22Rv1 (cell line): ENCODE measurements at regions not wholly inside any gene's neighbourhood (a gene's known extent, or its start where the extent isn't known, plus 50 kb on each side); places are given as distances from the start of the nearest gene placed in this dataset.

ENCODE experiments used
- CTCF ChIP-seq: fragments of 450-650 bp; IDR thresholded peaks from 2 replicates; pipeline ENCODE4 v1.5.1; 2017; ENCODE audit warnings: mild to moderate bottlenecking
- ZFX ChIP-seq: fragments of 450-650 bp; IDR thresholded peaks from 2 replicates; pipeline ENCODE4 v1.6.1; 2017; ENCODE audit warnings: antibody characterized with exemption, borderline replicate concordance

DNA sequence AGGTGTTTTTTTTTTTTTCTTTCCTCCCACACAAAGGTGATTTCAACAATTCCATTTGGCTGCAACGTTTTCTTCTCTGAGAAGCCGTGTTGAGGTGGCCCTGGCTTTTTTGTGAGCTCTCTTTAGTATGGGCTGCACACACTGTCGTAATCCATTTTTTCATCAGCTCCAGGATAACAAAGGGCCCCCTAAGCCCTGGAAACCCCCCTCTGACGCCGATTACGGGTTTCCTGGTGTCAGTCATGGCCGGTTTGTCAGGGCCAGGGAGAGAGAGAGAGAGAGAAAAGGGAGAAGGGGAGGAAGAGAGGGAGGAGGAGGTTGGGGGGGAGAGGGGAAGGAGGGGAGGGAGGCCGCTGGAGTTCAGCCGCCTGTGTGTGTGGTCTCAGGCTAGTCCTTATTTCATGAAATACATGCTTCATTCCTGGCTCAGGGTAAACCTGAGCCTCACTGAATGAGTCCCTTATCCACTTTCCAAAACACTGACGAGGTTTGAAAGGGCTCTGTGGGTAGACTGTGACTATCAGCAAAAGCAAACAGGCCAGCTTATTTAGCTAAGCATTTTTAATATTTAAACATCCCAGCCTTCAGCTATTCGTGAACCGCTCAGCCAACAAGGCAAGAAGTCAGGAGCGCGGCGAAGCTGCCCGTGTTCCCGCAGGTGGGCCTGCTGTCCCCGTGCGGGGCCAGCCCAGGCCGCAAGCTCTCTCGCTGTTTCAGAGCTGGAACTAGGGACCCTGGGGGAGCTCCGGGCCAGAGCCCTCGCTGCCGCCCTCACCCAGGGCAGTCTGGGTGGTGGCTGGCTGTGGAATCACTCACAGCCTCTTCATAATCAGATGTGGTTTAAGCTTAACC lies 172.8 kb downstream of the ERCC6L2 start:
- TF ChIP-seq CTCF: no peak
- no peak for TF ChIP-seq ZFX
